ENCODE measurements at regions not wholly inside any gene's neighbourhood (a gene's known extent, or its start where the extent isn't known, plus 50 kb on each side); places are given as distances from the start of the nearest gene placed in this dataset.

- DNase-seq (ENCODE audit: low spot score): no peak
- H3K4me3 ChIP-seq: no peak overlapping the region
- no peak overlapping the region for H3K27ac ChIP-seq
- no peaks in the 10 kb centered on the region for H3K36me3 ChIP-seq
- intact Hi-C loops (cut with DNase I): no loop called here
- H3K27me3 ChIP-seq (replicated peaks; ENCODE audit: insufficient read depth): no peaks in the 10 kb centered on the region
- WGBS: 45% methylated on average over 3 of the region's 3 CpGs
- no peaks in the 10 kb centered on the region for H3K4me1 ChIP-seq (replicated peaks)
- H3K9me3 ChIP-seq: no peaks in the 10 kb centered on the region
- TF ChIP-seq POLR2A (IDR thresholded peaks at IDR 0.05): no peak
- TF ChIP-seq CTCF (IDR thresholded peaks at IDR 0.05): no peak
- no peak for TF ChIP-seq POLR2AphosphoS5 (IDR thresholded peaks at IDR 0.05)
Observed at GRCh38 chr2:23023722-23024121, 361.3 kb upstream of the KLHL29 start.

- H3K27me3 ChIP-seq (replicated peaks; ENCODE audit: insufficient read depth): no peaks in the 10 kb centered on the region
- intact Hi-C loops (cut with DNase I): no loop called here
- H3K36me3 ChIP-seq: no peaks in the 10 kb centered on the region
- DNase-seq (ENCODE audit: low spot score): no peak
- H3K27ac ChIP-seq: no peak overlapping the region
- no peak overlapping the region for H3K4me3 ChIP-seq
- 87% methylated on average over 4 of the region's 4 CpGs for WGBS
- no peak for TF ChIP-seq CTCF (IDR thresholded peaks at IDR 0.05)
- TF ChIP-seq POLR2AphosphoS5 (IDR thresholded peaks at IDR 0.05): no peak
- no peak for TF ChIP-seq POLR2A (IDR thresholded peaks at IDR 0.05)
- H3K4me1 ChIP-seq (replicated peaks): no peaks in the 10 kb centered on the region
- no peaks in the 10 kb centered on the region for H3K9me3 ChIP-seq
Observed at GRCh38 chr2:23026671-23027070, 358.3 kb upstream of the KLHL29 start.

GRCh38 chr2:23027396-23027795, 357.6 kb upstream of the KLHL29 start:
- Histone ChIP-seq H3K9me3 (no peaks in the 10 kb centered on the region), H3K4me1 (replicated peaks) (no peaks in the 10 kb centered on the region), H3K27ac (no peak overlapping the region), H3K27me3 (replicated peaks; ENCODE audit: insufficient read depth) (no peaks in the 10 kb centered on the region), H3K36me3 (no peaks in the 10 kb centered on the region), H3K4me3 (no peak overlapping the region)
- no peak for DNase-seq (ENCODE audit: low spot score)
- WGBS: 100% methylated on average over 1 of the region's 1 CpG
- intact Hi-C loops (cut with DNase I): no loop called here
- TF ChIP-seq CTCF (IDR thresholded peaks at IDR 0.05): no peak
- no peak for TF ChIP-seq POLR2AphosphoS5 (IDR thresholded peaks at IDR 0.05)
- no peak for TF ChIP-seq POLR2A (IDR thresholded peaks at IDR 0.05)

GRCh38 chr2:23028106-23028505, 356.9 kb upstream of the KLHL29 start:
- WGBS: 95% methylated on average over 3 of the region's 3 CpGs

More at GRCh38 chr2:23028106-23028505, 356.9 kb upstream of the KLHL29 start:
- H3K36me3 ChIP-seq: no peaks in the 10 kb centered on the region
- TF ChIP-seq POLR2A (IDR thresholded peaks at IDR 0.05) (no peak), CTCF (IDR thresholded peaks at IDR 0.05) (no peak), POLR2AphosphoS5 (IDR thresholded peaks at IDR 0.05) (no peak)
- DNase-seq (ENCODE audit: low spot score): no peak
- H3K27ac ChIP-seq: no peak overlapping the region
- no peaks in the 10 kb centered on the region for H3K9me3 ChIP-seq
- H3K27me3 ChIP-seq (replicated peaks; ENCODE audit: insufficient read depth): no peaks in the 10 kb centered on the region
- no peak overlapping the region for H3K4me3 ChIP-seq
- intact Hi-C loops (cut with DNase I): no loop called here
- H3K4me1 ChIP-seq (replicated peaks): no peaks in the 10 kb centered on the region
